T-cell (primary cell): ENCODE measurements at regions not wholly inside any gene's neighbourhood (a gene's known extent, or its start where the extent isn't known, plus 50 kb on each side); places are given as distances from the start of the nearest gene placed in this dataset.

ENCODE experiments used
- ATAC-seq, 4 experiments: fragments of 200-7000 bp in 3 of 4; fragments of 150-1000 bp in 1 of 4; cut with Tn5 transposase; replicated peaks in 1 of 4; 1 replicate in 3 of 4; 2 replicates in 1 of 4; pipeline ENCODE4 v1.10.0; 2021; ENCODE audit warnings: moderate library complexity in 3 of 4, mild to moderate bottlenecking in 2 of 4, moderate number of reproducible peaks in 1 of 4
- CTCF ChIA-PET, 2 donors: fragments of 300-600 bp; sonication (Branson Sonifier 250); formaldehyde crosslinking; loops; one replicate each; lab custom pipeline; 2022; ENCODE audit warnings: antibody characterized with exemption in 2 of 2; lab: Charles Lee
- POLR2A ChIA-PET, 2 donors: fragments of 300-600 bp; sonication (Branson Sonifier 250); formaldehyde crosslinking; loops; one replicate each; lab custom pipeline; 2022; ENCODE audit warnings: antibody characterized with exemption in 2 of 2; lab: Charles Lee
- DNase-seq, 35 experiments: peaks; one replicate each; pipeline versions ENCODE4 v3.0.0 to v3.0.0-alpha.2; 2013 to 2023
- H3K27ac ChIP-seq: one replicate; pipeline ENCODE4 v1.5.1; 2013; ENCODE audit warnings: low read length
- H3K27me3 ChIP-seq, 2 experiments: replicated peaks in 1 of 2; 1 replicate in 1 of 2; 2 replicates in 1 of 2; pipeline versions ENCODE4 v1.6.1 to v1.7.0; 2013; ENCODE audit warnings: low read length in 1 of 2, mixed read lengths in 1 of 2; ENCODE audit not compliant: control insufficient read depth in 2 of 2, insufficient read depth in 2 of 2; ENCODE audit errors: extremely low read depth in 1 of 2
- H3K36me3 ChIP-seq, 2 donors: 1 replicate in 1 of 2; 2 replicates in 1 of 2; pipeline versions ENCODE4 v1.6.1 to v1.7.0; 2013; ENCODE audit warnings: low read length in 1 of 2; ENCODE audit not compliant: control insufficient read depth in 2 of 2, insufficient read depth in 1 of 2; ENCODE audit errors: extremely low read depth in 1 of 2
- H3K4me1 ChIP-seq, 2 experiments: 1 replicate in 1 of 2; 2 replicates in 1 of 2; pipeline versions ENCODE4 v1.6.1 to v1.7.0; 2013; ENCODE audit warnings: low read length in 2 of 2, mixed read lengths in 1 of 2; ENCODE audit not compliant: insufficient read depth in 2 of 2, control insufficient read depth in 1 of 2; ENCODE audit errors: extremely low read depth in 1 of 2
- H3K4me3 ChIP-seq, 2 donors: 1 replicate in 1 of 2; 2 replicates in 1 of 2; pipeline versions ENCODE4 v1.5.1 to v1.7.0; 2013; ENCODE audit warnings: mild to moderate bottlenecking in 2 of 2, low read length in 1 of 2, moderate library complexity in 1 of 2; ENCODE audit not compliant: control insufficient read depth in 1 of 2; ENCODE audit errors: extremely low read depth in 1 of 2
- H3K9me3 ChIP-seq: 2 replicates; pipeline ENCODE4 v1.7.0; 2013
- H3K27ac Mint-ChIP-seq, 2 donors: one replicate each; pipeline ENCODE4 v1.8.0; 2020 to 2021; ENCODE audit warnings: mild to moderate bottlenecking in 2 of 2, mixed read lengths in 2 of 2
- H3K27me3 Mint-ChIP-seq, 2 donors: one replicate each; pipeline ENCODE4 v1.8.0; 2021 to 2022; ENCODE audit warnings: mixed read lengths in 2 of 2
- H3K36me3 Mint-ChIP-seq: one replicate; pipeline ENCODE4 v1.8.0; 2021; ENCODE audit warnings: mixed read lengths
- H3K4me1 Mint-ChIP-seq, 3 donors: one replicate each; pipeline ENCODE4 v1.8.0; 2020 to 2022; ENCODE audit warnings: mixed read lengths in 3 of 3, mild to moderate bottlenecking in 1 of 3
- H3K4me3 Mint-ChIP-seq, 3 donors: one replicate each; pipeline ENCODE4 v1.8.0; 2020 to 2022; ENCODE audit warnings: mild to moderate bottlenecking in 3 of 3, mixed read lengths in 3 of 3, moderate library complexity in 3 of 3
- H3K9me3 Mint-ChIP-seq, 3 donors: one replicate each; pipeline ENCODE4 v1.8.0; 2020 to 2022; ENCODE audit warnings: mixed read lengths in 3 of 3
- WGBS: methylation state at CpG from one replicate; pipeline ENCODE4 v1.1.5; 2013; ENCODE audit warnings: missing lambda C conversion rate; ENCODE audit not compliant: insufficient coverage; 5-methylcytosine and 5-hydroxymethylcytosine counted together

DNA sequence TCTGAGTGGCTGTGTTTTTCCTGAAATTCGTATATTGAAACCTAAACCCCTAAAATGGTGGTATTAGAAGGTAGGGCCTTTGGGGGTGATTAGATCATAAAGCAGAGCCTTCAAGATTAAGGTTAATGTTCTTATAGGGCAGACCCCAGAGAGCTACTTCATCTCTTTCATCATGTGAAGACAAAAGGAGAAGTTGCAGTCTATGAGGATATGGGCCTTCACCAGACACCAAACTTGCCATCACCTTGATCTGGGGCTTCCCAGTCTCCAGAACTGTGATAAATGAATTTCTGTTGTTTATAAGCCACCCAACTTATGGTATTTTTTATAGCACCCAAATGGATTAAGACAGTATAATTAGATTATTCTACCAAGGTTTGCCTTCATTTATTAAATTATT, 275.0 kb upstream of the ATP2B1 start:
- no peak overlapping the region for H3K27ac ChIP-seq
- H3K9me3 Mint-ChIP-seq, result no peaks in the 10 kb centered on the region
- ATAC-seq (no peak), DNase-seq (no peak)
- H3K4me3 ChIP-seq, result no peak overlapping the region
- no peaks in the 10 kb centered on the region for H3K27me3 Mint-ChIP-seq
- no peak overlapping the region for H3K4me3 Mint-ChIP-seq
- no peaks in the 10 kb centered on the region for H3K4me1 ChIP-seq
- no peaks in the 10 kb centered on the region for H3K27me3 ChIP-seq
- no peaks in the 10 kb centered on the region for H3K36me3 Mint-ChIP-seq
- H3K4me1 Mint-ChIP-seq, result no peaks in the 10 kb centered on the region
- ChIA-PET POLR2A (no interaction called here), CTCF (interaction anchor here in 1 of 2 donors (0.6 kb wide), 1 partner anchor 167 kb away, joined by 4 read pairs; no protein-coding TSS in a partner anchor)
- H3K36me3 ChIP-seq, result no peaks in the 10 kb centered on the region
- H3K9me3 ChIP-seq, result no peaks in the 10 kb centered on the region
- no peak overlapping the region for H3K27ac Mint-ChIP-seq
- WGBS, result no CpG with 5 or more reads among the region's 1 CpG

DNA sequence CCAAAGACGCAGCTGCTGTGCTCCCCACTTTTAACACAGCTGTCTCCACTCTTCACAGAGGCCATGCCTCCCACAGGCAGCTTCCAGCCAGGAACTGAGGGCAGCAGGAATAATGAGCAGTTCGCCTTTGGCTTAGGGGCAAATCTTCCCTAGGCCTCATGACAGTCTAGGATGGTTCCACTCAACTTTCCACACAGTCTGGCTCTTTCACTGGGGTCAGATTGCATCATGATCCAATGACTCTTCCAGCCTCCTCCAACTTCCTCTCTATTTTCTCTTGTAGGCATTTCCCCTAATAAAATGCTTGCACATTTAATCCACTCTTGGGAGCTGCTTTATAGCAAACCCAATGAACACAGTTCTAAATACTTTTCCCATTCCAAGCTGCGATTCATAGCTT, 271.6 kb upstream of the ATP2B1 start:
- Histone ChIP-seq H3K27ac (no peak overlapping the region), H3K9me3 (no peaks in the 10 kb centered on the region), H3K4me3 (no peak overlapping the region), H3K4me1 (no peaks in the 10 kb centered on the region), H3K36me3 (no peaks in the 10 kb centered on the region), H3K27me3 (no peaks in the 10 kb centered on the region)
- ATAC-seq (no peak), DNase-seq (no peak)
- peaks cover 0 to 2% (median 0%) of the 10 kb centered on the region in 3 donors for H3K9me3 Mint-ChIP-seq
- no peak overlapping the region for H3K4me3 Mint-ChIP-seq
- no peak overlapping the region for H3K27ac Mint-ChIP-seq
- no peaks in the 10 kb centered on the region for H3K36me3 Mint-ChIP-seq
- peaks cover 0 to 4% of the 10 kb centered on the region in 2 donors for H3K27me3 Mint-ChIP-seq
- peaks cover 2 to 4% (median 3%) of the 10 kb centered on the region in 3 donors for H3K4me1 Mint-ChIP-seq
- ChIA-PET POLR2A (no interaction called here), CTCF (no interaction called here)
- 100% methylated on average over 2 of the region's 3 CpGs for WGBS

DNA sequence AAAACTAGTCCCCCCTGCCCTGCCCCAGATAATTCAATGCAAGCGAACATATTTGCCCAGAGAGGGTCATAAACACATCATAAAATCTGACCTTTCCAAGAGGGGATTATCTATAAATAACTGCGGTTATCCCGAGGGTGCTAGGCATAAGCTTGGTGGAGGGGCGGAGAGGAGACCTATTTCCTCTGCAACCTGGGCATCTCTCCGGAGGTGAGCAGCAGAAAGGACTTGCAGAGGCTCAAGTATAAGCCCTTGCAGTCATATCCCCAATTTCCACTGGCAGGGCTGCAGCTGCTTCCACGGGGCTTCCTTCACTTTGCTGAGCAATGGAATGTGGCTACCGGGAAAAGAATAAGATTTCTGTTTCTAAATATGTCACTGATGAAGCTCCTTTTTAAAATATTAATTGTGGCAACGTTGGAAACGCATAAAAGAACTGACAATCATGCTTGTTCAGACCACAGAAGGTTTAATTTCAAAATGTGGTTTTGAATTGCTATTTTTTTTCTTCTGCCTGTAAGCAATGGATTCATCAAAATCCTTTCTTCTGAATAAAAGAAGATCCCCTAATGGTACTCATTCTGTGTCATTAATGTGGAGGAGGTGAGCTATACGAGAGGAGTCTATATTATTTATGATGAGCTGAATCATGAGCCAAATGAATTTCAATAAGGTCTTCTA, 268.9 kb upstream of the ATP2B1 start:
- ATAC-seq (no peak), DNase-seq (no peak)
- Histone ChIP-seq H3K27me3 (no peaks in the 10 kb centered on the region), H3K9me3 (no peaks in the 10 kb centered on the region), H3K36me3 (no peaks in the 10 kb centered on the region), H3K4me3 (no peak overlapping the region), H3K4me1 (no peaks in the 10 kb centered on the region), H3K27ac (no peak overlapping the region)
- Mint-ChIP-seq H3K36me3 (no peaks in the 10 kb centered on the region), H3K9me3 (peaks cover 0 to 4% (median 0%) of the 10 kb centered on the region in 3 donors), H3K27me3 (peaks cover 0 to 4% of the 10 kb centered on the region in 2 donors), H3K4me1 (peaks cover 2 to 6% (median 4%) of the 10 kb centered on the region in 3 donors), H3K27ac (no peak overlapping the region), H3K4me3 (no peak overlapping the region)
- WGBS, result no CpG with 5 or more reads among the region's 10 CpGs
- ChIA-PET CTCF (no interaction called here), POLR2A (interaction anchor here in 1 of 2 donors (0.6 kb wide), 1 partner anchor 307 kb away, joined by 4 read pairs; no protein-coding TSS in a partner anchor)

DNA sequence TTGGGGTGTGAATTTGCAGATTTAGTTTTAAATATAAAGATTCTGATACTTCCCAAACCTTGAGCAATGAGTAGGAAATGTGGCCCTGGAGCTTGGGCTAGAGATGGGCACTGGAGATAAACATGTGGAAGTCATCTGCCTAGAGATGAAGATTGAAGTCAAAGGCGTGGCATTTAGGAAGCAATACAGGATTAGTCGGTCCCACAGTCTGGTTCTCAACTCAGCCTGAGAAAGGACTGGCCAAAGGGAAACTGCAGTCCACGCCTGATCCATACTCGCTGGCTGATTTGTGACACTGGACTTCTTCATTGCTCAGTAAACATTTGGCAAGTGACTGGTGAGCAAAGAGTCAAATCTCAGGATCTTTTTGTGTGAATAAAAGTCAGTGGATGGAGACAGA, 268.2 kb upstream of the ATP2B1 start:
- Mint-ChIP-seq H3K4me3 (no peak overlapping the region), H3K36me3 (no peaks in the 10 kb centered on the region), H3K27ac (no peak overlapping the region), H3K27me3 (peaks cover 0 to 4% of the 10 kb centered on the region in 2 donors), H3K4me1 (peaks cover 2 to 6% (median 4%) of the 10 kb centered on the region in 3 donors), H3K9me3 (peaks cover 0 to 4% (median 0%) of the 10 kb centered on the region in 3 donors)
- Histone ChIP-seq H3K27me3 (no peaks in the 10 kb centered on the region), H3K4me1 (no peaks in the 10 kb centered on the region), H3K9me3 (no peaks in the 10 kb centered on the region), H3K4me3 (no peak overlapping the region), H3K36me3 (no peaks in the 10 kb centered on the region), H3K27ac (no peak overlapping the region)
- POLR2A ChIA-PET, result interaction anchor here (0.6 kb wide), 2 partner anchors 307 to 1601 kb away, joined by 3 to 4 read pairs; no protein-coding TSS in a partner anchor
- DNase-seq (no peak), ATAC-seq (no peak)
- 93% methylated on average over 4 of the region's 4 CpGs for WGBS
- CTCF ChIA-PET, result no interaction called here

DNA sequence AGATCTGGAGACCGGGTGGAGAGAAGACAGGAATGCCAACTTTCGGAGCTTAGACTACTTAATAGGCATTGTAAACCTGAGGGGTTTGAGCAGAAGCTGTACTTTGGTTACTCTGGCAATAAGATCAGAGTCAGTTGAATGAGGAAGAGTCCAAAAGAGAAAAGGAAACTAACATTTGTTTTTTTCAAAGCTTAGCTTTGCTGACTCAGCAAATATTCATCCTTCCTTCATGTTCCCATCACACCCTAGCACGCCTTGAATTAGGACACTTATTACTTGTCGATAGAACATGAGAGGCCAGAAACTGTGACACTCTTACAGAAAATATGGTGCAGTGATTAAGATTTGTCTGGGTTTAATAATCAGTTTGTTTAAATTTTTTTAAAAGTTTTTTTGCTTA, 266.9 kb upstream of the ATP2B1 start:
- ATAC-seq, result no peak
- H3K4me3 Mint-ChIP-seq, result no peak overlapping the region
- H3K36me3 Mint-ChIP-seq, result no peaks in the 10 kb centered on the region
- WGBS, result 100% methylated on average over 2 of the region's 4 CpGs
- Histone ChIP-seq H3K9me3 (no peaks in the 10 kb centered on the region), H3K4me1 (no peaks in the 10 kb centered on the region), H3K27ac (no peak overlapping the region), H3K27me3 (no peaks in the 10 kb centered on the region), H3K36me3 (no peaks in the 10 kb centered on the region), H3K4me3 (no peak overlapping the region)
- peaks cover 0 to 4% (median 0%) of the 10 kb centered on the region in 3 donors for H3K9me3 Mint-ChIP-seq
- CTCF ChIA-PET, result interaction anchor here in 1 of 2 donors (1.1 kb wide), 1 partner anchor 73 kb away, joined by 3 read pairs; no protein-coding TSS in a partner anchor
- DNase-seq, result no peak
- POLR2A ChIA-PET, result interaction anchor here in 1 of 2 donors (0.5 kb wide), 2 partner anchors 16 to 763 kb away, joined by 4 to 5 read pairs; no protein-coding TSS in a partner anchor
- peaks cover 0 to 4% of the 10 kb centered on the region in 2 donors for H3K27me3 Mint-ChIP-seq
- peaks cover 6 to 12% (median 8%) of the 10 kb centered on the region in 3 donors for H3K4me1 Mint-ChIP-seq
- no peak overlapping the region for H3K27ac Mint-ChIP-seq

DNA sequence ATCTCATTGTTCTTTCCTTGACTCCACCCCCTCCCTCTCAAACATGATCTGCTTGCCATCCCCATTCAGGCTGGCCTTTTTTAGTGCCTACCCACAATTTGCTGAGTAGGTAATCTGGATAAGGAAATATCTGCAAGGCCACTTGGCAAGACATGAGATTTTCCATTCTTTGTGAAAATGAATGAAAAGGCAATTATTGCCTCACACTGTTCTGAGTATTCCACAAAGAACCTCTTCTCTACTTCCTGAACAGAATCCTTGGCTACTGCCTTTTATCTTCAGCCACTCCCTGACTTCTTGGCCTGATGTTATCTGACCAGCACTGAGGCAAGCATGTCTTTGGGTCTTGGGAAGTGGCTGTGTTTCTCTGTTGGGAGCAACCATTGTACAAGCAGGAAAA, 263.2 kb upstream of the ATP2B1 start:
- ATAC-seq (no peak), DNase-seq (no peak)
- Histone ChIP-seq H3K36me3 (no peaks in the 10 kb centered on the region), H3K27me3 (no peaks in the 10 kb centered on the region), H3K27ac (no peak overlapping the region), H3K4me3 (no peak overlapping the region), H3K4me1 (no peaks in the 10 kb centered on the region), H3K9me3 (no peaks in the 10 kb centered on the region)
- H3K27me3 Mint-ChIP-seq, result peaks cover 0 to 4% of the 10 kb centered on the region in 2 donors
- no peak overlapping the region for H3K27ac Mint-ChIP-seq
- peaks cover 0 to 4% (median 0%) of the 10 kb centered on the region in 3 donors for H3K9me3 Mint-ChIP-seq
- ChIA-PET CTCF (no interaction called here), POLR2A (no interaction called here)
- H3K4me1 Mint-ChIP-seq, result peaks cover 6 to 12% (median 8%) of the 10 kb centered on the region in 3 donors
- no peak overlapping the region for H3K4me3 Mint-ChIP-seq
- H3K36me3 Mint-ChIP-seq, result no peaks in the 10 kb centered on the region
